Cardiac muscle cell (in vitro differentiated cells and primary cell): ENCODE measurements at regions not wholly inside any gene's neighbourhood (a gene's known extent, or its start where the extent isn't known, plus 50 kb on each side); places are given as distances from the start of the nearest gene placed in this dataset.
A peak's percentile ranks its signal among the peaks of the same experiment; 100 is the strongest.

Source experiments
- DNase-seq, 2 donors: peaks; one replicate each; pipeline versions ENCODE4 v3.0.0 to v3.0.0-alpha.2; 2010 to 2017; ENCODE audit warnings: low read depth in 1 of 2, low spot score in 1 of 2
- H3K27ac ChIP-seq: fragments of 200-600 bp; sonication (generic); 2 replicates; pipeline ENCODE4 v1.5.1; 2016
- H3K27me3 ChIP-seq: fragments of 200-600 bp; sonication (generic); 2 replicates; pipeline ENCODE4 v1.6.0; 2016; ENCODE audit warnings: control low read depth
- H3K36me3 ChIP-seq: fragments of 200-600 bp; sonication (generic); 2 replicates; pipeline ENCODE4 v1.5.1; 2016; ENCODE audit warnings: control low read depth
- H3K4me1 ChIP-seq: fragments of 200-600 bp; sonication (generic); 2 replicates; pipeline ENCODE4 v1.8.1; 2017; ENCODE audit warnings: low read depth, mild to moderate bottlenecking, mixed run types
- H3K4me3 ChIP-seq: fragments of 200-600 bp; sonication (generic); 2 replicates; pipeline ENCODE4 v1.5.1; 2016; ENCODE audit warnings: mild to moderate bottlenecking
- H3K9me3 ChIP-seq: fragments of 200-600 bp; sonication (generic); 2 replicates; pipeline ENCODE4 v1.5.1; 2017; ENCODE audit warnings: low read depth, mild to moderate bottlenecking, control low read depth
- TF ChIP-seq, protein P1 (sequence below): IDR thresholded peaks from 2 replicates; pipeline ENCODE4 v1.5.1; 2012; ENCODE audit warnings: low read depth, mild to moderate bottlenecking, low read length

DNA sequence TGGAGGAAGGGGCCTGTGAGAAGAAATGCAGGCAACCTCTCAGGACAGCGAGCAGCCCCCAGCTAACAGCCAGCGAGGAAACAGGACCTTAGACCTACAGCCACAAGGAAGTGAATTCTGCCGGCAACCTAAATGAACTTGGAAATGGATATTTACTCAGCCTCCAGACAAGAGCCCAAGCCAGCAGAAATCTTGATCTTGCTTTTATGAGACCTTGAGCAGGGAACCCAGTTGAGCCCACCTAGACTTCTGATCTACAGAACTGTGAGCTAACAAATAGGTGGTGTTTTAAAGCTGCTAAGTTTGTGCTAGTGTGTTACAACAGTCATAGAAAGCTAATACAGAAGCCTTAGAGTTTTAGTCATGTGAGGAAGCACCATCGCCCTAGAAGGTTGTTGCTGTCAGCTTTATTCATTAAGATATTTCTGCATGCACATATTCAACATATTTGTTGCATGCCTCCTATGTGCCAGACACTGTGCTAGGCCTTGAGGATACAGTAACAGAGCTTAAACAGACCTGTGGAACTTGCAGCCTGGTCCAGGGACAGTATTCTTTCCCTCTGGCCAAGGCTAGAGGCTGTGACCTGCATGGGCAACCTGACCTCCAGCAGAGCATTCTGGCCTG lies 50.3 kb downstream of the NALF2 start:
- DNase-seq = no peak
- TF ChIP-seq, protein P1, sequence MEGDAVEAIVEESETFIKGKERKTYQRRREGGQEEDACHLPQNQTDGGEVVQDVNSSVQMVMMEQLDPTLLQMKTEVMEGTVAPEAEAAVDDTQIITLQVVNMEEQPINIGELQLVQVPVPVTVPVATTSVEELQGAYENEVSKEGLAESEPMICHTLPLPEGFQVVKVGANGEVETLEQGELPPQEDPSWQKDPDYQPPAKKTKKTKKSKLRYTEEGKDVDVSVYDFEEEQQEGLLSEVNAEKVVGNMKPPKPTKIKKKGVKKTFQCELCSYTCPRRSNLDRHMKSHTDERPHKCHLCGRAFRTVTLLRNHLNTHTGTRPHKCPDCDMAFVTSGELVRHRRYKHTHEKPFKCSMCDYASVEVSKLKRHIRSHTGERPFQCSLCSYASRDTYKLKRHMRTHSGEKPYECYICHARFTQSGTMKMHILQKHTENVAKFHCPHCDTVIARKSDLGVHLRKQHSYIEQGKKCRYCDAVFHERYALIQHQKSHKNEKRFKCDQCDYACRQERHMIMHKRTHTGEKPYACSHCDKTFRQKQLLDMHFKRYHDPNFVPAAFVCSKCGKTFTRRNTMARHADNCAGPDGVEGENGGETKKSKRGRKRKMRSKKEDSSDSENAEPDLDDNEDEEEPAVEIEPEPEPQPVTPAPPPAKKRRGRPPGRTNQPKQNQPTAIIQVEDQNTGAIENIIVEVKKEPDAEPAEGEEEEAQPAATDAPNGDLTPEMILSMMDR = no peak
- no peaks in the 10 kb centered on the region for H3K36me3 ChIP-seq

GRCh38 chrX:69555481-69556041 lies 51.4 kb downstream of the NALF2 start:
- H3K27ac ChIP-seq = peak overlapping the region; percentile 71

More for the DNA sequence above, 50.3 kb downstream of the NALF2 start:
- no peak overlapping the region for H3K4me3 ChIP-seq
- H3K4me1 ChIP-seq = peaks cover 7% of the 10 kb centered on the region
- H3K9me3 ChIP-seq = no peaks in the 10 kb centered on the region
- no peaks in the 10 kb centered on the region for H3K27me3 ChIP-seq
- no peak overlapping the region for H3K27ac ChIP-seq

GRCh38 chrX:69556060-69557011 lies 52.2 kb downstream of the NALF2 start:
- Histone ChIP-seq H3K9me3 (no peaks in the 10 kb centered on the region), H3K4me3 (no peak overlapping the region), H3K27ac (peak overlapping the region; percentile 71), H3K4me1 (peaks cover 7% of the 10 kb centered on the region), H3K36me3 (no peaks in the 10 kb centered on the region), H3K27me3 (no peaks in the 10 kb centered on the region)
- TF ChIP-seq, protein P1 = no peak
- DNase-seq = peak; percentile 72 to 88

More at GRCh38 chrX:69555481-69556041, 51.4 kb downstream of the NALF2 start:
- Histone ChIP-seq H3K36me3 (no peaks in the 10 kb centered on the region), H3K27me3 (no peaks in the 10 kb centered on the region), H3K4me3 (no peak overlapping the region), H3K9me3 (no peaks in the 10 kb centered on the region), H3K4me1 (peaks cover 7% of the 10 kb centered on the region)
- TF ChIP-seq, protein P1 = no peak
- DNase-seq = peak in 1 of 2 donors; percentile 41

- TF ChIP-seq, protein P1 = no peak
- Histone ChIP-seq H3K27me3 (no peaks in the 10 kb centered on the region), H3K4me3 (no peak overlapping the region), H3K4me1 (no peaks in the 10 kb centered on the region), H3K9me3 (no peaks in the 10 kb centered on the region), H3K36me3 (no peaks in the 10 kb centered on the region), H3K27ac (no peak overlapping the region)
- peak in 1 of 2 donors; percentile 5 for DNase-seq
Measured at GRCh38 chrX:69562904-69563578, 52.9 kb upstream of the EDA start.

- Histone ChIP-seq H3K27ac (no peak overlapping the region), H3K4me1 (no peaks in the 10 kb centered on the region), H3K27me3 (no peaks in the 10 kb centered on the region), H3K4me3 (no peak overlapping the region), H3K9me3 (no peaks in the 10 kb centered on the region), H3K36me3 (no peaks in the 10 kb centered on the region)
- TF ChIP-seq, protein P1 = no peak
- no peak for DNase-seq
Measured at GRCh38 chrX:69564665-69565064, 51.2 kb upstream of the EDA start.
